NOMO-1 treated with DMSO at 0.1 percent for 48 hours (cell line): ENCODE measurements at regions not wholly inside any gene's neighbourhood (a gene's known extent, or its start where the extent isn't known, plus 50 kb on each side); places are given as distances from the start of the nearest gene placed in this dataset.
"Not testable (repeated sequence)": the region's sequence is repeated elsewhere in the genome, so short reads cannot be mapped to it uniquely, and the experiment has no call there.

Experiments used
- DNase-seq: peaks from one replicate; lab custom pipeline; 2025; ENCODE audit not compliant: unreplicated experiment; lab: John Stamatoyannopoulos, UW

- not testable (repeated sequence) for DNase-seq
Observed at GRCh38 chr11:100409267-100409666, 277.8 kb upstream of the ARHGAP42 start.

- no peak for DNase-seq
Observed at GRCh38 chr11:100419518-100419917, 267.6 kb upstream of the ARHGAP42 start.

DNA sequence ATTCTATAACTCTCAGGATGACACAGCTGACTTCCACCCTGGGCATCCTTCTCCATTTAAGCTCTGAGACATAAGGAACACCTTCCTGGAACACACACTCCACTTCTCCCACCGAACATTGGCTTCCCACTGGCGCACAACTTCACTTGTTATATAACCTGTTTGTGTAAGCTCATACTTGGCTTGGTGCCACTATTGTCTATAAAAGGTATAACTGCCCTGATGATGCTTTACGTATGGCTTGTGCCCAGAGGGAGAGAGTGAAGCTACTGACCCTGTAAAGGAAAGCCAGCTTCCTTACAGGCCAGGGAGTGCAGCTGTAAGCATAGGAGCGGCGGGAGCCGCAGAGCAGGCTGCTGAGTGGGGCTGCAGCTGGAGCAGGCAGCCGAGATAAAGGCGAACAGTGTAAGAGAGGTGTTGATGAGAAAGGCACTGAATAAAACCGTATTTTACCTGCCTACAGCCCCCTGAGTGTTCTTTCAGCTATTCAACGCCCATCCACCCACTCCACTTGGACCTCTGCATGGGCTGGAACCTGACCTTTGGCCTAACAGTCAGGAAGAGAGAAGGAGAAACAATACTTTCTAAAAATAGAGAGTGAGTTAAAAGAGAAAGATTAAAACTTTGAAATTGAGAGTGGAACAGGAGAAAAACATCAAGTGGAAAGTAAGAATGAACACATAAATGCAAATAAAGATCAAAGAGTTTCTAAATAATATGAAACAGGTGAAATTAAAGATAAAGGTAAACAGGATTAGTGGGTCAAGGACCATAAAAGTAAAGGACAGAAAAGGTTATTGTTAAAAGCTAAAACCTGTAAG is 252.1 kb upstream of the ARHGAP42 start:
- DNase-seq: no peak

GRCh38 chr11:100438376-100438775 is 248.7 kb upstream of the ARHGAP42 start:
- DNase-seq: no peak

GRCh38 chr11:100441086-100441485 is 246.0 kb upstream of the ARHGAP42 start:
- no peak for DNase-seq

DNA sequence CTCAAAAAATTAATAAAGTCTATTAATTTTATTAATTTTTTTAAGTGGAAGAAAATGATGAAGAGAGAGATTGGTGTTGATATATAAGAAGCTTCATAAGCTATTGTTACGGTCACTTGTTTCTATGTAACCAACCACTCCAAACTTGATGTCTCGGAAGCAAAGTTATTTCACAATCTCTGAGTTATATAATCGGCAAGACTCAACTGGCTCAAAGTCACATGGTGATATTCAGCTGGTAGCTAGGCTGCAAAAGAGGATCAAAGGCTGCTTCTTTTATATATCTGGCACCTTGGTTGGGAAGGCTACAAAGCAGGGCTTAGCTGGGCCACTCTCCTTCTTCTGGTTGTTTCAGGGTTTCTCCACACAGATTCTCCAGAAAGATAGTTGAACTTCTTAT is 245.1 kb upstream of the ARHGAP42 start:
- no peak for DNase-seq

DNA sequence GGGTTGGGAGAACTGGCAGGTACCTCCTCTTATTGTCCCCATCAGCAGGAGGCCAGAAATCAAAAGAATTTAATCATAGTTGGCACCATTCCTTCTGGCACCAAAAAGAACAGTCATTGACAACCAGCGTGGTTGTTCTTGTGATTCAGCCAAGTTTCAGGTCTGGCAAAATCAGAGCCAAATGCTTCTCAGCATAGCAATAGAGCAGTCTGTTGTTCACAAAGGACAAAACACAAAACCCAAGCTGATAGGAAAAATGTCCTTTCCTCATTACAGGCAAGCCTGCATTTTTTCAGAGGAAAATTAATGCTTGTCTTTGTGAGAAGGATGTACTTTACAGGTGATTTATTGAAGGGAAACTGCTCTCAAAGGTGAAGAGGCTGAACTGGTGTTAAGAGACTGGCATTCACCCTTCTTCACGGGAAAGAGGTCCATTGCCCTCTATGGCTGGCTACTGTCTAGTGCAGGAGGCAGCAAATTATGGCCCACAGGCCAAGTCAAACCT is 241.8 kb upstream of the ARHGAP42 start:
- no peak for DNase-seq

GRCh38 chr11:100451801-100452460 is 235.2 kb upstream of the ARHGAP42 start:
- not testable (repeated sequence) for DNase-seq

GRCh38 chr11:100459811-100460210 is 227.3 kb upstream of the ARHGAP42 start:
- no peak for DNase-seq

DNA sequence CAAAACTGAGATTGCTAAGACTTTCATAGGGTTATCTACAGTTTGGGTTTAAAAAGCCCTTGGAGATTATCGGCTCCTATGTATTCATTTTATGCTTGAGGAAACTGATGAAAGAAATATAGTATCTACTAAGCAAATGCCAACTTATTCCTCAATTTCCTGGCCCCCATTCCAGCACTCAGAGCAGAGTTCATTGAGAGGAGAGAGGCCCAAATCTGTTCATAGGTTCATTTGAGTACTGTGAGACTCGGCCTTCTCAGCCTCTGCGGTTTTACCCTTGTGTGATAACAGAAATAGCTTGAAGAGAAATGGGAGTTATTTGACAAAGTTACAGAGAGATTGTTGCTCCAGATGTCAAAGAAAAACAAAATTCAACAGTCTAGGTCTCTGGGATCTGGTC is 226.7 kb upstream of the ARHGAP42 start:
- no peak for DNase-seq

DNA sequence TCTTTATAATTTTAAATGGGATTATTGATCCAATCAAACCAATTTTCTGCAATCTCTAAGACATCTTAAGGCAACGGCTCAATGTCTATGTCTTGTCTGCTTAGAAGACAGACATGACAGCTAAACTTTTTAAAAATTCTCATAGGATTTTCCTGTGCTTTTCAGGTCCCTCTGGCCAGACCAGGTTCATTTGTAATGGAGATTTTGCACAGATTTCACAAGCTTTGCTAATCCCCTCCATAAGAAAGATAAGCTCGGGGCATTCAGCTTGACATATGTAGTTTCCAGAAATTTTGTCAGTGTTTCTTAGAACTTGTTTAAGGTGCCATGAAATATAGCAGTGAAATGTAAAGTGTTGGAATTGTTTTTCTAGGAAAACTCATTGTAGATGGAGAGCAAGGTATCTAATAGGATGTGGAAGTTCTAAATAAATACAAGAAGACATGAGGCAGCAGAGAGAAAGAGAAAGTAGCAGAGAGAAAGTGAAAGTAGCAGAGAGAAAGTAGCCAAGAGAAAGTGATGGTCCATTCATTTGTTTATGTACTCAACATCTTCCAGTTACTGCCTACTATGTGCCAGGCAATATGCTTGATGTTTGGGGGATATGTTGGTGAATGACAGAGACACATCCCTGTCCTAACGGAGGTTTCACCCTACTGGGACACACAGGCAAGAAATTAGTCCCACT is 219.1 kb upstream of the ARHGAP42 start:
- DNase-seq: no peak

DNA sequence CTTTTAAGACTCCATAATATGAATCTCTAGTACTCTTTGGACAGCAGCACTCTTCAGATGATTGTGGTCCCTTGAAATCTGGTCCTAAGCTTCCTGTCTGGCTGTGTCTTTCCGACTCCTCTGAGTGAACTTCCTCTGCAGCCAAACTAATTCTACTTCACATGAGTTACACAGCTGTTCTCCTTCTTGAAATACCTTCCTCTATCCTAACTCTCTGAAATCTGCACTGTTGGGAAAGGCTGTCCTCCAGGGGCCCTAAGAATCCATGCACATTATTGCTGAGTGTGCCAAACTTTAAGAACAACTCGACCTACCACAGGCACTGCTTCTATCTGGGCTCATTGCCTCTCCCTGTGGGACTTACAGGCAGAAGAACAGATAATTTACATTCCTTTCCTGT is 217.3 kb upstream of the ARHGAP42 start:
- no peak for DNase-seq

DNA sequence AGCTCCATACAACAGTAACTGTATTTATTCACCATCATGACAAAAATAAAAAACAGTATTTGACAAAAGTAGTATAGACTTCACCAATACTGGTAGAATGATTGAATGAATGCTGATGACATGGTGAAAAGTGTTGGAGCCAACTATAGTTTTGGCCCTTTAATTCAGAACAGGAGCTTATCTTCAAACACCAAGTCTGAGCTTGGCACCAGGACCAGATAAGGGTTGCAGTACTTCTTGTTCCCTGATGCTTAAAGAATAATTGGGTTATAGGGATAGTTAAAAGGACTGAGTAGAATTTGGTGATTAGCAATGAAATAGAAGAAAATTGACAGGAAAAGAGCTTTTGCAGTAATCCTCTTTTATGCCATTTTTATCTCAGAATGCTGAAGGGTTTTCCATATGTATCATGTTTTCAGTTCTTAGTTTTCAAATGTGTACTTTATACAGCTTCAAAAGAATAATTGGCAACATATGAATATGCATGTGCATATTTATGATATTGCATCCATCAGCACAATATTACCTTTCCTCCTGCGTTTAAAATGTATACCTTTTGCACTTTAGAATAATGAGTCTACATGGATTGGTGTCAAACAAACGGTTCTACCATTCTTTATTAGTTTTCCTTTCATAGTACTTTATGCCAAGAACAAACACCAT is 214.2 kb upstream of the ARHGAP42 start:
- no peak for DNase-seq

DNA sequence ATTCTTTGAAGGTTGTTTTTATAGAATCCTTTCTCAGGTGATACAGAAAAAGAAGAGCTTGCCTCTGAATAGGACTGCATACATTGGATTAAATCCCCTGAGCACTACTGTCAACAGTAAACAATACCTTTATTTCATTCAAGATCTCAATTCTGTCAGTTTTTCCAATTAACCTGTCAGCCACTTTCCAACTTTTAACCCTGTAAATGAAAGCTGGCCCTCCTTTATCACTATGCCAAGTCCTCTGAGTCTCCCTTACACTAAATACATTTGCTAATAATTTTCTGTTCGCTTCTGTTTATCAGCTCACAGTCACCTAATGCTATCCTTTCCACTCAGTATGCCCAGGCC is 213.7 kb upstream of the ARHGAP42 start:
- no peak for DNase-seq

DNA sequence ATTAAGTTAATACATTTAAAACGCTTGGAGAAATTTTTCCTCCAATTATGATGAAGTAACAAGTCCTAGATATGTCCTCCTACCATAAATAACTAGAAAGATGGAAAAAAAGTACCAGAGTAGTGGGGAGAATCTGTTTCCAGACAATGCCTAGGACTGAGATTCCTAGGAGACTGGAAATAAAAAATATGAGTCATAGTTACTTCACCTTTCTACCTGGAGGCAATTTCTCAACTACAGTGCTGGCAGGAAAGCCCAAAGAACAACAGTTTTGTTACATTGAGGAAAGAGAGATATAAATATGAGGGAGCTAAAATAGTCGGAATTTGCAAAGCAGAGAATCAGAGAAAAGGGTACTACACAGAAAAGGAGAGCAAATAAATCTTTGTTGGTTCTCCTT is 202.1 kb upstream of the ARHGAP42 start:
- DNase-seq: no peak

- no peak for DNase-seq
Observed at GRCh38 chr11:100498780-100499179, 188.3 kb upstream of the ARHGAP42 start.

GRCh38 chr11:100501450-100501849 is 185.6 kb upstream of the ARHGAP42 start:
- no peak for DNase-seq

DNA sequence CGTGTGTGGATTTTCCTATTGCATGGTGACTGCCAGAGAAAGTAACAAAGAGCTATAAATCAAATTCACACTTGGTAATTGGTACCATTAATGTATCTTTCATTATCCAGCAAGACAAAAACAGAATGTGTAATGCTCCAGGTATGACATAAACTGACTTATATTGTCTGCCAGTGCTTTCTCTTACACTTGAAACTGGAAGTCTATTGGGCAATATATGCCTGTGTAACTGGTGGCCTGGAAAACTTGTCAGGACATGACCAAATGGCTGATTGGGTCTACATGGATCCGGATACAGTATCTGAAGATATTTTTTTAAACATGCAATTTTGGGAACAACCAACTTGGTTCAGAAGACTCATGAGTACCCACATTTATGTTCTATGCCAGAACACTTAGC is 174.6 kb upstream of the ARHGAP42 start:
- no peak for DNase-seq

DNA sequence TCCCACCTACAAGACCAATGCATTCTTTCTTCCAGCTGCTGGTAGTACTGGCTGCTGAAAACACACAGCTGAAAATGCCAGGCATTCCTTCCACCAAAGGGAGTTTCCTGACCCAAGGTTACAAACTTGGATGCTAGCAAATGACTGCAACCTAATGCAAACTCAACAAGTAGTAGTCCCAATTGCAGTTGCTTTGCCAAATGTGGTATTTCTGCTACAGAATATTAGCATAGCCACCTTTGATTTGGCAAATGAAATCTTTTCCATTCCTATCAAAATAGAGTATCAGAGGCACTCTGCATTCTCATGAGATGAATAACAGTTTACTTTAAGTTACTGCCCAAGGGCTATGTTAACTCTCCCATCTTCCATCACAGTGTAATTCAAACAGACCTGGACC is 172.0 kb upstream of the ARHGAP42 start:
- DNase-seq: no peak

- no peak for DNase-seq
Observed at GRCh38 chr11:100525197-100525596, 161.9 kb upstream of the ARHGAP42 start.

GRCh38 chr11:100525635-100526034 is 161.5 kb upstream of the ARHGAP42 start:
- no peak for DNase-seq
